Gastrocnemius medialis (tissue), 4 donors: ENCODE measurements at regions not wholly inside any gene's neighbourhood (a gene's known extent, or its start where the extent isn't known, plus 50 kb on each side); places are given as distances from the start of the nearest gene placed in this dataset.

Experiments
- ATAC-seq, 2 donors: fragments of 150-250 bp; one replicate each; pipeline ENCODE4 v1.9.1; 2016
- DNase-seq, 2 donors: peaks; one replicate each; pipeline ENCODE4 v3.0.0-alpha.2; 2019
- H3K27ac ChIP-seq, 4 donors: fragments of 200-600 bp; sonication (generic); 1 replicate in 1 of 4; 2 replicates in 3 of 4; pipeline ENCODE4 v1.5.1; 2016 to 2018; ENCODE audit warnings: mild to moderate bottlenecking in 2 of 4, moderate library complexity in 1 of 4
- H3K27me3 ChIP-seq, 3 donors: fragments of 200-600 bp; sonication (generic) in 2 of 3; 1 replicate in 1 of 3; 2 replicates in 2 of 3; pipeline versions ENCODE4 v1.5.1 to v1.6.0; 2016 to 2019; ENCODE audit warnings: mild to moderate bottlenecking in 1 of 3, moderate library complexity in 1 of 3
- H3K36me3 ChIP-seq, 2 donors: fragments of 200-600 bp; sonication (generic) in 1 of 2; one replicate each; pipeline ENCODE4 v1.5.1; 2017 to 2018
- H3K4me1 ChIP-seq, 2 donors: fragments of 200-600 bp; sonication (generic) in 1 of 2; one replicate each; pipeline ENCODE4 v1.5.1; 2016 to 2017; ENCODE audit warnings: mild to moderate bottlenecking in 2 of 2
- H3K4me3 ChIP-seq, 4 donors: fragments of 200-600 bp; sonication (generic) in 3 of 4; 1 replicate in 1 of 4; 2 replicates in 3 of 4; pipeline ENCODE4 v1.5.1; 2016 to 2019; ENCODE audit warnings: mild to moderate bottlenecking in 2 of 4
- H3K9me3 ChIP-seq, 3 donors: fragments of 200-600 bp; sonication (generic) in 2 of 3; 1 replicate in 1 of 3; 2 replicates in 2 of 3; pipeline ENCODE4 v1.5.1; 2016 to 2019
- POLR2A ChIP-seq, 2 donors: fragments of 450-650 bp; IDR thresholded peaks; one replicate each; pipeline ENCODE4 v1.6.1; 2017; ENCODE audit warnings: antibody characterized with exemption in 2 of 2, mild to moderate bottlenecking in 2 of 2, moderate library complexity in 2 of 2
- in situ Hi-C, 4 donors: fragments of 200-750 bp; cut with MboI; loops; one replicate each; pipeline versions ENCODE4 v1.15.0 to v1.8.0; 2017; ENCODE audit warnings: low sequenced_read_pairs in 4 of 4
- intact Hi-C: fragments of 100-400 bp; cut with DNase I; formaldehyde crosslinking; loops from one replicate; pipeline ENCODE4 v1.15.1; 2023; ENCODE audit warnings: low total_unique reads
- TF ChIP-seq, protein P1 (sequence below), 5 experiments: fragments of 450-650 bp in 3 of 5; fragments of 200-600 bp in 2 of 5; sonication (generic) in 2 of 5; IDR thresholded peaks in 4 of 5; conservative IDR thresholded peaks in 1 of 5; 1 replicate in 4 of 5; 2 replicates in 1 of 5; pipeline ENCODE4 v1.5.1; 2016 to 2019; ENCODE audit warnings: antibody characterized with exemption in 5 of 5, mild to moderate bottlenecking in 3 of 5, moderate library complexity in 3 of 5

DNA sequence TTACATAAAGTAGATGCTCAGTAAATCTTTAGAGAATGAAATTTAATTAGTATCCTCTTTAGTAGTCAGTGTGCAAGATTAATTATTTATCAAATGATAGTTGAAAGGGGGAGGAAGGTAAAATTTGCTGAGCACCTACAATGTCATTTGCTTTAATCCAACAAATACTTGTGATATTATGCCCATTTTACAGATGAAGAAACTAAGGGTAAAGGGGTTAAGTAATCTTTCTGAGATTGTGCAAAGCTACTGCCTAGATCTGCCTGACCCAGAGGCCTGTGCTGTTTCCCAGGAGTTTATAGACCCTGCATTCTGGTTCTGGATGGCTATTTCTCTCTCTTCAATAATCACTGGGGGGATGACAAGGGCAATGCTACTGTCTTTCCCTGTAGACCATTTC is 58.3 kb upstream of the BACH2 start:
- no peak overlapping the region for H3K4me3 ChIP-seq
- no peaks in the 10 kb centered on the region for H3K9me3 ChIP-seq
- intact Hi-C loops (no loop called here), in situ Hi-C loops (no loop called here)
- ATAC-seq, result no peak
- no peak for TF ChIP-seq POLR2A (IDR thresholded peaks at IDR 0.05)
- TF ChIP-seq, protein P1, sequence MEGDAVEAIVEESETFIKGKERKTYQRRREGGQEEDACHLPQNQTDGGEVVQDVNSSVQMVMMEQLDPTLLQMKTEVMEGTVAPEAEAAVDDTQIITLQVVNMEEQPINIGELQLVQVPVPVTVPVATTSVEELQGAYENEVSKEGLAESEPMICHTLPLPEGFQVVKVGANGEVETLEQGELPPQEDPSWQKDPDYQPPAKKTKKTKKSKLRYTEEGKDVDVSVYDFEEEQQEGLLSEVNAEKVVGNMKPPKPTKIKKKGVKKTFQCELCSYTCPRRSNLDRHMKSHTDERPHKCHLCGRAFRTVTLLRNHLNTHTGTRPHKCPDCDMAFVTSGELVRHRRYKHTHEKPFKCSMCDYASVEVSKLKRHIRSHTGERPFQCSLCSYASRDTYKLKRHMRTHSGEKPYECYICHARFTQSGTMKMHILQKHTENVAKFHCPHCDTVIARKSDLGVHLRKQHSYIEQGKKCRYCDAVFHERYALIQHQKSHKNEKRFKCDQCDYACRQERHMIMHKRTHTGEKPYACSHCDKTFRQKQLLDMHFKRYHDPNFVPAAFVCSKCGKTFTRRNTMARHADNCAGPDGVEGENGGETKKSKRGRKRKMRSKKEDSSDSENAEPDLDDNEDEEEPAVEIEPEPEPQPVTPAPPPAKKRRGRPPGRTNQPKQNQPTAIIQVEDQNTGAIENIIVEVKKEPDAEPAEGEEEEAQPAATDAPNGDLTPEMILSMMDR (IDR thresholded peaks at IDR 0.05 in 4 of 5, conservative IDR thresholded peaks at IDR 0.05 in 1 of 5), result no peak
- H3K36me3 ChIP-seq, result no peaks in the 10 kb centered on the region
- no peak for DNase-seq
- H3K27ac ChIP-seq, result no peak overlapping the region
- H3K27me3 ChIP-seq, result no peaks in the 10 kb centered on the region
- H3K4me1 ChIP-seq, result no peaks in the 10 kb centered on the region

DNA sequence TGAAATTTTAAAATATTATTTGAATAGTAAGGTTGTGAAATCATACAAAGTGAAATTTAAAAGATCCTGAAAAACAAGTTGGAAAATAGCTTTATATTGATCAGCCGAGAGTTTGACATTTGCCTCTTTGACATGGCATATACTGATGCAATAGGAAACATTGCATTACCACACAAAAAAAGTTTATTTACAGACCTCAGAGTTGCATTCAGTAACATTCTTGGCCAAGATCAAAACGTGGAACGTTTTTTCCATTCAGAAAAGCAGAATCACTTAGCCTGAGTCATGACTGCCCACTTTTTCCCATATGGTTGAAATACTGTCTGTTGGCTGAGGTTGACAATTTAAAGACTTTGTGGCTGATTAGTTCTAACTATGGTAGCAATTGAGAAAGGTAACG is 55.1 kb upstream of the BACH2 start:
- no peak for TF ChIP-seq POLR2A (IDR thresholded peaks at IDR 0.05)
- TF ChIP-seq, protein P1 (IDR thresholded peaks at IDR 0.05 in 4 of 5, conservative IDR thresholded peaks at IDR 0.05 in 1 of 5), result no peak
- in situ Hi-C loops, result no loop called here
- no peaks in the 10 kb centered on the region for H3K27me3 ChIP-seq
- no peak overlapping the region for H3K27ac ChIP-seq
- no peaks in the 10 kb centered on the region for H3K36me3 ChIP-seq
- DNase-seq, result no peak
- intact Hi-C loops, result no loop called here
- H3K4me1 ChIP-seq, result no peaks in the 10 kb centered on the region
- no peaks in the 10 kb centered on the region for H3K9me3 ChIP-seq
- ATAC-seq, result no peak
- no peak overlapping the region for H3K4me3 ChIP-seq

DNA sequence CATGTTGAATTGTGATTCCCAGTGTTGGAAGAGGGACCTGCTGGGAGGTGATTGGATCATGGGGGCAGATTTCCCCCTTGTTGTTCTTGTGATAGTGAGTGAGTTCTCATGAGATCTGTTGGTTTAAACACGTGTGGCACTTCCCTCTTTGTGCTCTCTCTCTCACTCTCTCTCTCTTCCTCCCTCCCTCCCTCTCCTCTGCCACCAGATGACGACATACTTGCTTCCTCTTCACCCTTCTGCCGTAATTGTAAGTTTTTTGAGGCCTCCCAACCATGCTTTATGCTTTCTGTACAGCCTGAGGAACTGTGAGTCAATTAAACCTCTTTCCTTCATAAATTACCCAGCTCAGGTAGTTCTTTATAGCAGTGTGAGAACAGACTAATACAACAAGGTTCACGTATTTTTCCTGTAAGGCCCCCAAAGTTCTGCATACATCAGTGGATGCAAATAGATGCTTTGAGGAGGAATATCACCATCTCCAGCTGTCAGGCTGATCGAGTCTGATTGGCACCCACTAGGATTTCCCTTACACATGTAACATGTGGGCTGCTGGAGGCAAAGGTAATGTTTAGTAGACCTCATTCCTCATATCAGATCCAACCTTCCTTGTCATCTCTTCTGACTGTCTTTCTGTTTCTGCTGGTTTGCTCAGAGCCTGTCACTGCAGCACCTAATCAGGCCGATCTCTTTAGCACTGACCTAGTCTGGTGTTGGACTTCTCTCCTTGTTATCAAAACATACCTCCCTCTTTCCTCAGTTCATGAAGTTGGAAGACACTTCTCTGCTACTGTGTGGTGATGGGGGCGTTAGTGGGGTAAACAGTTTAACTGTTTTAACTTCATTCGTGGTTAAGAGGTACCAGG is 54.3 kb upstream of the BACH2 start:
- no peak overlapping the region for H3K4me3 ChIP-seq
- H3K36me3 ChIP-seq, result no peaks in the 10 kb centered on the region
- ATAC-seq (no peak), DNase-seq (peak in 1 of 2 donors; percentile 16)
- no peaks in the 10 kb centered on the region for H3K9me3 ChIP-seq
- in situ Hi-C loops, result no loop called here
- H3K4me1 ChIP-seq, result no peaks in the 10 kb centered on the region
- H3K27ac ChIP-seq, result no peak overlapping the region
- no peak for TF ChIP-seq POLR2A (IDR thresholded peaks at IDR 0.05)
- TF ChIP-seq, protein P1 (IDR thresholded peaks at IDR 0.05 in 4 of 5, conservative IDR thresholded peaks at IDR 0.05 in 1 of 5), result no peak
- intact Hi-C loops, result no loop called here
- H3K27me3 ChIP-seq, result no peaks in the 10 kb centered on the region

DNA sequence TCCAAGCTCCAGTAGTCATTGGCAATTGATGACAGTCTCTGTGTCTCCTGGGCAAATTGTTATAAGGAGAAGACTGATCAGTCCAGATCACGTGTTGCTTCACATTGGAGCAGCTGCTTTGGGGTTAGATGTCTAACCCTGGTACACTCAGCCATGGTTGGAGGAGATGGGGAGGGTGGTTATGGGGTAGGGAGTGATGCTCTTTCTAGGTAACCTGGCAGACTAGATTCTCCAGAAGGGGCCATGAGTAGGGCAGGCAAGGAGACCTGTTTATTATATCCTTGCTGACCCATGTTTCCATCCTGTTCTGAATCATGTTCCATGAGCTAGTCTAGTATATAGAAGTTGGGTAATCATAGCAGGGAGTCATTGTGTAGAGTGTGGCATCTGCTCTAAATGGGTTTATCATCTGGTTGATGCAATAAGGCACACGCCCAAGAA is 50.8 kb upstream of the BACH2 start:
- intact Hi-C loops (no loop called here), in situ Hi-C loops (no loop called here)
- H3K36me3 ChIP-seq, result no peaks in the 10 kb centered on the region
- no peaks in the 10 kb centered on the region for H3K9me3 ChIP-seq
- no peak for ATAC-seq
- TF ChIP-seq, protein P1 (IDR thresholded peaks at IDR 0.05 in 4 of 5, conservative IDR thresholded peaks at IDR 0.05 in 1 of 5), result no peak
- no peak for TF ChIP-seq POLR2A (IDR thresholded peaks at IDR 0.05)
- H3K27ac ChIP-seq, result no peak overlapping the region
- DNase-seq, result no peak
- no peak overlapping the region for H3K4me3 ChIP-seq
- H3K4me1 ChIP-seq, result no peaks in the 10 kb centered on the region
- no peaks in the 10 kb centered on the region for H3K27me3 ChIP-seq
